Heart right ventricle (tissue), 16 donors: ENCODE measurements at regions not wholly inside any gene's neighbourhood (a gene's known extent, or its start where the extent isn't known, plus 50 kb on each side); places are given as distances from the start of the nearest gene placed in this dataset.

ENCODE experiments used
- ATAC-seq, 8 donors: fragments of 200-7000 bp; cut with Tn5 transposase; one replicate each; pipeline ENCODE4 v1.9.1; 2020; ENCODE audit warnings: mild to moderate bottlenecking in 8 of 8, moderate library complexity in 8 of 8, moderate number of reproducible peaks in 1 of 8
- DNase-seq, 2 donors: peaks; one replicate each; pipeline ENCODE4 v3.0.0-alpha.2; 2020
- H3K27ac ChIP-seq, 10 donors: fragments of 200-600 bp; sonication (generic) in 2 of 10; one replicate each; pipeline versions ENCODE4 v1.5.0 to v1.8.0; 2020 to 2022; ENCODE audit warnings: mild to moderate bottlenecking in 3 of 10
- H3K27me3 ChIP-seq, 7 donors: fragments of 200-600 bp; one replicate each; pipeline ENCODE4 v1.8.0; 2021 to 2022; ENCODE audit warnings: mild to moderate bottlenecking in 2 of 7
- H3K36me3 ChIP-seq, 9 donors: fragments of 200-600 bp; sonication (generic) in 1 of 9; one replicate each; pipeline versions ENCODE4 v1.5.0 to v1.8.0; 2020 to 2022; ENCODE audit warnings: mild to moderate bottlenecking in 2 of 9
- H3K4me1 ChIP-seq, 9 donors: fragments of 200-600 bp; sonication (generic) in 1 of 9; one replicate each; pipeline versions ENCODE4 v1.5.0 to v1.8.0; 2020 to 2022; ENCODE audit warnings: mild to moderate bottlenecking in 4 of 9
- H3K4me3 ChIP-seq, 10 donors: fragments of 200-600 bp; sonication (generic) in 2 of 10; one replicate each; pipeline versions ENCODE4 v1.5.0 to v1.8.0; 2020 to 2022; ENCODE audit warnings: mild to moderate bottlenecking in 7 of 10, moderate library complexity in 2 of 10
- H3K9me3 ChIP-seq, 11 donors: fragments of 200-600 bp in 10 of 11; sonication (generic) in 2 of 11; one replicate each; pipeline versions ENCODE4 v1.5.0 to v1.8.0; 2013 to 2022; ENCODE audit warnings: mild to moderate bottlenecking in 2 of 11, control low read depth in 1 of 11, moderate library complexity in 1 of 11
- WGBS, 2 donors: extraction: QIAGEN DNeasy Blood & Tissue Kit; methylation state at CpG; one replicate each; pipeline ENCODE4 v1.1.7; 2013; ENCODE audit warnings: inconsistent platforms in 1 of 2; 5-methylcytosine and 5-hydroxymethylcytosine counted together
- intact Hi-C, 10 donors: fragments of 100-400 bp; cut with DNase I; formaldehyde crosslinking; loops; one replicate each; pipeline versions ENCODE4 v1.11.1 to v1.14.2; 2022
- TF ChIP-seq, protein P1 (sequence below), 9 donors: fragments of 200-600 bp; sonication (generic) in 2 of 9; IDR thresholded peaks; one replicate each; pipeline versions ENCODE4 v1.5.0 to v1.8.0; 2021 to 2022; ENCODE audit warnings: antibody characterized with exemption in 9 of 9, mild to moderate bottlenecking in 5 of 9, moderate library complexity in 1 of 9
- donor health status: Arrhythmogenic right ventricular cardiomyopathy.
- donor health status: ischemic (EF 13 %, LVEDD 7.1; RV severe dilation, severe dysfunction).
- donor health status: healthy with polysubstance abuse.
- donor health status: DM: no; HTN: yes; CAD: no.
- donor health status: DM: no; HTN: no; CAD: no.
- donor health status: ischemic (EF 25% LVEDD 6.9; RV normal size, moderate dysfunction).
- donor health status: ischemic (EF 25% LVEDD 5.7; RV mildly dilated, moderate dysfunction).
- donor health status: healthy.
- donor health status: DM: yes; HTN: yes; CAD: no.
- donor health status: Ischemic cardiomyopathy.
- donor health status: ischemic (EF 35%, LVEDD 5.7; RV mildly dilated, moderate dysfunction).
- donor health status: nonischemic (EF 11% LVEDD 7.7; RV severe dilation, severe dysfunction).
- donor health status: DM: yes; HTN: yes; CAD: no.
- donor health status: PGD.
- donor health status: ischemic (EF 29% LVEDD 5.4; RV normal size, mild dysfunction).
- donor health status: nonischemic (EF 23%, LVEDD 6.1; RV moderate dilation, normal function).

DNA sequence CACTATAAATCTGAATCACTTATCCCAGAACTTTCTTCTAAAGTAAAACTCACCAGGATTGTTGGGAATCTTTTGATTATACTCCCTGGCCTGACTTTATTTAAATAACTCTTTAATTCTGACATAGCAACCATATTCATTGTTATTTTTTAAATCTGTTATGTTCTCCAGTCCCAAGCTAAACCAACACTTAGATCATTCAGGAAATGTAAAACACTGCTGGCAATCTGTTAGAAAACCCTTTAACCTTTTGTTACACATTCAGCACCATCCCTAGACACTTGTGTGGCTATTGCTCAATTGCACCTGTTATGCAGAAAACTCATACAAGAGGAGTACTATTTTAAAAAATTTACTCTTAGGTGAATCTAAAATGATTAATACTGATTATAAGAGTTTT, 101.8 kb upstream of the NHSL1 start:
- peaks cover 0 to 3% (median 0%) of the 10 kb centered on the region in 9 donors for H3K4me1 ChIP-seq
- TF ChIP-seq, protein P1, sequence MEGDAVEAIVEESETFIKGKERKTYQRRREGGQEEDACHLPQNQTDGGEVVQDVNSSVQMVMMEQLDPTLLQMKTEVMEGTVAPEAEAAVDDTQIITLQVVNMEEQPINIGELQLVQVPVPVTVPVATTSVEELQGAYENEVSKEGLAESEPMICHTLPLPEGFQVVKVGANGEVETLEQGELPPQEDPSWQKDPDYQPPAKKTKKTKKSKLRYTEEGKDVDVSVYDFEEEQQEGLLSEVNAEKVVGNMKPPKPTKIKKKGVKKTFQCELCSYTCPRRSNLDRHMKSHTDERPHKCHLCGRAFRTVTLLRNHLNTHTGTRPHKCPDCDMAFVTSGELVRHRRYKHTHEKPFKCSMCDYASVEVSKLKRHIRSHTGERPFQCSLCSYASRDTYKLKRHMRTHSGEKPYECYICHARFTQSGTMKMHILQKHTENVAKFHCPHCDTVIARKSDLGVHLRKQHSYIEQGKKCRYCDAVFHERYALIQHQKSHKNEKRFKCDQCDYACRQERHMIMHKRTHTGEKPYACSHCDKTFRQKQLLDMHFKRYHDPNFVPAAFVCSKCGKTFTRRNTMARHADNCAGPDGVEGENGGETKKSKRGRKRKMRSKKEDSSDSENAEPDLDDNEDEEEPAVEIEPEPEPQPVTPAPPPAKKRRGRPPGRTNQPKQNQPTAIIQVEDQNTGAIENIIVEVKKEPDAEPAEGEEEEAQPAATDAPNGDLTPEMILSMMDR (IDR thresholded peaks at IDR 0.05) = no peak
- intact Hi-C loops = no loop called here
- H3K4me3 ChIP-seq = no peak overlapping the region
- DNase-seq = no peak
- no peak for ATAC-seq
- no peaks in the 10 kb centered on the region for H3K27me3 ChIP-seq
- no peaks in the 10 kb centered on the region for H3K36me3 ChIP-seq
- no peak overlapping the region for H3K27ac ChIP-seq
- H3K9me3 ChIP-seq = no peaks in the 10 kb centered on the region

DNA sequence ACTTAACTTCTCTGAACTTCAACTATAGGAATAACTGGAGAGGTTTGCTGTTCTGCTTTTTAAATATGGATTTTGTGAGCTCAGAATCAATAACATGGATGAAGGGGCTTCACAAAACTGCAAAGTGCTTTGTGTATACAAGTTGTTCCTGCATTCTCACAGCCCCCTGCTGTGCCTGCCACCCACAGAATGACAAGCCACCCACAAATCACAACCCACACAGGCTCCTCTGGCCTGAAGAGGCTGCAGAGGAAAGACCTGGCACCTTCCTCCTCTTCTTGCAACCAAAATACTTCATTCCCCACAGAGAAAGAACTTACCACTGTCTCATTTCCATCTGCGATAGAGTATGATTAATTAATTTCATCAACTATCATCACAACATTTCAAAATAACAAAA, 106.7 kb upstream of the NHSL1 start:
- H3K4me3 ChIP-seq = no peak overlapping the region
- H3K9me3 ChIP-seq = no peaks in the 10 kb centered on the region
- no peaks in the 10 kb centered on the region for H3K27me3 ChIP-seq
- WGBS, 2 donors = 97 to 100% methylated on average over 1 of the region's 1 CpG
- DNase-seq (no peak), ATAC-seq (no peak)
- H3K4me1 ChIP-seq = no peaks in the 10 kb centered on the region
- intact Hi-C loops = no loop called here
- H3K36me3 ChIP-seq = no peaks in the 10 kb centered on the region
- H3K27ac ChIP-seq = no peak overlapping the region
- TF ChIP-seq, protein P1 (IDR thresholded peaks at IDR 0.05) = no peak

DNA sequence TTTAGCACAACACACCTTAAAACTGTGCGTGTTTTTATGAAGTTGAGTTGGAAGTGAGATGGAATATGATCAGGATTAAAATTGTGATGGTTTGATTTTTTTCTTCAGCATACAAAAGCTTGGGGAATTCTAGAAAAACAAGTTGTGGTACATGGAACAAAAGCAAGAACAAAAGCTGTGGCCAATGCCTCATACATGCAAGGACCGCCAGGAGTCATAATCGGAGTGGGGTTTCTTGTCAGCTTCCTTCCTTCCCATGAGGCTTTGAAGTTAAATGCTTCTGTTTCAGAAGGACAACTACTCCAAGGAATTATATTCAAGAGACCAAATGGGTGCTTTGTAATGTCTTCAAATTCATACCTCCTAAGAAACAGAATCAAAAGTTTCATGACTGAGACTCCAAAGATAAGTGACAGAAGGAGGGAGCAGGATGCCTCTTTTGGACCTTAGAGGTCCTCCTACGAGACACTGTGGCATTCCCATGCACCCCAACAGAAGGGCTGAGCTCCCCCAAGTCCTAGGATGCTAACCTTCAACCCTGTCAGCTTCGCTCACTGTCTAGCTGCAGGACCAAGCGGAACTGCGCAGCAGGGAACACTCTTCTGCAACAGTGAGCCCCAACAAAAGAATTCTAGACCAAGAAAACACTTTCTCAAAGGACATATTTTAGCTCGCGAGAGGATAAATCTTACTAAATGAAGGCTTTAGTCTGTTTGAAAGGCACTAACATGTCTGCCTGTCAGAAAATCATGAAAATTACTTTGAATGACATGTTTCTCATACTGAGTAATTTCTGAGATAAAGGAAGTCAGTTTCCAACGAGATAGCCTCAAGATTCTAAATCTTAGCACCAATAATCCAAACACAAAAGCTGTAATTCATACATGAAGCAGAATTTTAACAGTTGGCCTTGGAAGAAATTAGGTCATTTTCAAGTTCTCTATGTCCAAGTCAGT, 108.5 kb upstream of the NHSL1 start:
- H3K27me3 ChIP-seq = no peaks in the 10 kb centered on the region
- H3K36me3 ChIP-seq = no peaks in the 10 kb centered on the region
- H3K9me3 ChIP-seq = no peaks in the 10 kb centered on the region
- TF ChIP-seq, protein P1 (IDR thresholded peaks at IDR 0.05) = no peak
- H3K4me3 ChIP-seq = no peak overlapping the region
- no peaks in the 10 kb centered on the region for H3K4me1 ChIP-seq
- H3K27ac ChIP-seq = no peak overlapping the region
- intact Hi-C loops = no loop called here
- DNase-seq = no peak
- 77 to 82% methylated on average over 10 of the region's 10 CpGs for WGBS, 2 donors
- ATAC-seq = no peak

DNA sequence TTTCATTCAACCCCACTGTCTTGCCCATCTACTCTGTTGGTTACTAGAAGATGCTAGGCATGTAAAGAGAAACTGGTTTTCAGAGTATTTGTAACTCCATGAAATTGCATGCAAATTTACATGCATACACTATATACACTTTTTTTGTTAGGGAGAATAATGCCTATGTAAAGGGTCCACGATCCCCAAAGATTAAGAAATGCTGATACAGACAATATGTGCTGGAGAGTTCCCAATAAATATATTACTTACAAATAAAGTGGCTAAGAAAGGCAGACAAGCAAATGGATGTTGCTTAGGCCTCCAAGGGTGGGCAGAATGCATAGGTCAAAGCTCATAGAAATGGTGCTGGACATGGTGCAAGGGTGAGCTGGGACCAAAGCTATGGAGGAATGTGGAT, 109.6 kb upstream of the NHSL1 start:
- 96 to 97% methylated on average over 1 of the region's 1 CpG for WGBS, 2 donors
- no peaks in the 10 kb centered on the region for H3K9me3 ChIP-seq
- DNase-seq (no peak), ATAC-seq (no peak)
- intact Hi-C loops = no loop called here
- no peaks in the 10 kb centered on the region for H3K4me1 ChIP-seq
- no peaks in the 10 kb centered on the region for H3K27me3 ChIP-seq
- no peak overlapping the region for H3K4me3 ChIP-seq
- no peaks in the 10 kb centered on the region for H3K36me3 ChIP-seq
- H3K27ac ChIP-seq = no peak overlapping the region
- TF ChIP-seq, protein P1 (IDR thresholded peaks at IDR 0.05) = no peak
